Sigmoid colon (tissue), 4 donors: ENCODE measurements at regions not wholly inside any gene's neighbourhood (a gene's known extent, or its start where the extent isn't known, plus 50 kb on each side); places are given as distances from the start of the nearest gene placed in this dataset.

Experiments used
- CTCF ChIP-seq, 4 experiments: fragments of 450-650 bp in 3 of 4; fragments of 200-600 bp in 1 of 4; IDR thresholded peaks; one replicate each; pipeline ENCODE4 v1.5.1; 2016 to 2019; ENCODE audit warnings: antibody characterized with exemption in 4 of 4, mild to moderate bottlenecking in 3 of 4, moderate library complexity in 2 of 4
- EP300 ChIP-seq, 4 donors: sonication (generic); formaldehyde crosslinking; IDR thresholded peaks; one replicate each; pipeline ENCODE4 v1.6.1; 2017; ENCODE audit warnings: antibody characterized with exemption in 4 of 4
- POLR2A ChIP-seq, 2 donors: fragments of 450-650 bp; IDR thresholded peaks; one replicate each; pipeline ENCODE4 v1.6.1; 2016; ENCODE audit warnings: antibody characterized with exemption in 2 of 2, mild to moderate bottlenecking in 2 of 2, moderate library complexity in 2 of 2

GRCh38 chr5:25091921-25092320 is 447.1 kb upstream of the CDH10 start:
- TF ChIP-seq CTCF (IDR thresholded peaks at IDR 0.05) (no peak), EP300 (IDR thresholded peaks at IDR 0.05) (no peak), POLR2A (IDR thresholded peaks at IDR 0.05) (no peak)
